Tibial nerve (tissue), 4 donors: ENCODE measurements at regions not wholly inside any gene's neighbourhood (a gene's known extent, or its start where the extent isn't known, plus 50 kb on each side); places are given as distances from the start of the nearest gene placed in this dataset.
"Not testable (repeated sequence)": the region's sequence is repeated elsewhere in the genome, so short reads cannot be mapped to it uniquely, and the experiment has no call there.

Source experiments
- CTCF ChIP-seq, 5 experiments: fragments of 200-600 bp in 3 of 5; fragments of 450-650 bp in 2 of 5; sonication (generic) in 3 of 5; IDR thresholded peaks; one replicate each; pipeline ENCODE4 v1.5.1; 2016 to 2019; ENCODE audit warnings: antibody characterized with exemption in 5 of 5, mild to moderate bottlenecking in 3 of 5, moderate library complexity in 2 of 5
- EP300 ChIP-seq, 2 donors: sonication (generic); formaldehyde crosslinking; IDR thresholded peaks; one replicate each; pipeline ENCODE4 v1.6.1; 2017; ENCODE audit warnings: antibody characterized with exemption in 2 of 2, mild to moderate bottlenecking in 1 of 2

GRCh38 chr1:149202283-149202682, 98.9 kb upstream of the NBPF9 start:
- TF ChIP-seq CTCF, EP300 (IDR thresholded peaks at IDR 0.05): not testable (repeated sequence)
